Bone marrow (tissue), 2 donors: ENCODE measurements at regions not wholly inside any gene's neighbourhood (a gene's known extent, or its start where the extent isn't known, plus 50 kb on each side); places are given as distances from the start of the nearest gene placed in this dataset.
"Not testable (repeated sequence)": the region's sequence is repeated elsewhere in the genome, so short reads cannot be mapped to it uniquely, and the experiment has no call there.

Source experiments
- DNase-seq, 2 donors: peaks; one replicate each; lab custom pipeline; 2025; lab: John Stamatoyannopoulos, UW

- no peak for DNase-seq
Measured at GRCh38 chr11:43135966-43136534, 175.7 kb upstream of the API5 start.

GRCh38 chr11:43138621-43139140 lies 173.1 kb upstream of the API5 start:
- DNase-seq, result no peak

GRCh38 chr11:43145653-43146052 lies 166.1 kb upstream of the API5 start:
- DNase-seq, result no peak

GRCh38 chr11:43150697-43151096 lies 161.1 kb upstream of the API5 start:
- DNase-seq, result no peak

- DNase-seq, result no peak
Measured at GRCh38 chr11:43164831-43165230, 147.0 kb upstream of the API5 start.

GRCh38 chr11:43165393-43165792 lies 146.4 kb upstream of the API5 start:
- DNase-seq, result not testable (repeated sequence)

- DNase-seq, result not testable (repeated sequence)
Measured at GRCh38 chr11:43168241-43168640, 143.6 kb upstream of the API5 start.

- no peak for DNase-seq
Measured at GRCh38 chr11:43172477-43172876, 139.3 kb upstream of the API5 start.

- no peak for DNase-seq
Measured at GRCh38 chr11:43177975-43178374, 133.8 kb upstream of the API5 start.

GRCh38 chr11:43194459-43194858 lies 117.3 kb upstream of the API5 start:
- DNase-seq, result not testable (repeated sequence)

- no peak for DNase-seq
Measured at GRCh38 chr11:43197379-43197778, 114.4 kb upstream of the API5 start.

GRCh38 chr11:43200031-43200430 lies 111.8 kb upstream of the API5 start:
- DNase-seq, result no peak

GRCh38 chr11:43212279-43212678 lies 99.5 kb upstream of the API5 start:
- DNase-seq, result no peak

GRCh38 chr11:43214471-43214870 lies 97.3 kb upstream of the API5 start:
- no peak for DNase-seq

GRCh38 chr11:43217849-43218248 lies 93.9 kb upstream of the API5 start:
- no peak for DNase-seq

GRCh38 chr11:43222215-43222614 lies 89.6 kb upstream of the API5 start:
- no peak for DNase-seq

- DNase-seq, result no peak
Measured at GRCh38 chr11:43223026-43223425, 88.8 kb upstream of the API5 start.

GRCh38 chr11:43234881-43235280 lies 76.9 kb upstream of the API5 start:
- DNase-seq, result no peak

- DNase-seq, result no peak
Measured at GRCh38 chr11:43238341-43238740, 73.5 kb upstream of the API5 start.

- DNase-seq, result no peak
Measured at GRCh38 chr11:43239791-43240190, 72.0 kb upstream of the API5 start.

GRCh38 chr11:43242401-43242800 lies 69.4 kb upstream of the API5 start:
- no peak for DNase-seq

GRCh38 chr11:43243927-43244326 lies 67.9 kb upstream of the API5 start:
- no peak for DNase-seq

GRCh38 chr11:43245466-43245865 lies 66.3 kb upstream of the API5 start:
- no peak for DNase-seq

GRCh38 chr11:43250309-43250708 lies 61.5 kb upstream of the API5 start:
- DNase-seq, result no peak
